Omental fat pad (tissue), 3 donors: ENCODE measurements at regions not wholly inside any gene's neighbourhood (a gene's known extent, or its start where the extent isn't known, plus 50 kb on each side); places are given as distances from the start of the nearest gene placed in this dataset.

Source experiments
- ATAC-seq: fragments of 150-250 bp; one replicate; pipeline ENCODE4 v1.9.1; 2016; ENCODE audit warnings: mild to moderate bottlenecking, moderate library complexity; ENCODE audit not compliant: low FRiP score
- DNase-seq: peaks from one replicate; pipeline ENCODE4 v3.0.0-alpha.2; 2019; ENCODE audit warnings: low spot score
- TF ChIP-seq, protein P1 (sequence below), 3 donors: fragments of 450-650 bp; IDR thresholded peaks; one replicate each; pipeline ENCODE4 v1.5.1; 2016 to 2017; ENCODE audit warnings: antibody characterized with exemption in 3 of 3, mild to moderate bottlenecking in 3 of 3, moderate library complexity in 2 of 3

DNA sequence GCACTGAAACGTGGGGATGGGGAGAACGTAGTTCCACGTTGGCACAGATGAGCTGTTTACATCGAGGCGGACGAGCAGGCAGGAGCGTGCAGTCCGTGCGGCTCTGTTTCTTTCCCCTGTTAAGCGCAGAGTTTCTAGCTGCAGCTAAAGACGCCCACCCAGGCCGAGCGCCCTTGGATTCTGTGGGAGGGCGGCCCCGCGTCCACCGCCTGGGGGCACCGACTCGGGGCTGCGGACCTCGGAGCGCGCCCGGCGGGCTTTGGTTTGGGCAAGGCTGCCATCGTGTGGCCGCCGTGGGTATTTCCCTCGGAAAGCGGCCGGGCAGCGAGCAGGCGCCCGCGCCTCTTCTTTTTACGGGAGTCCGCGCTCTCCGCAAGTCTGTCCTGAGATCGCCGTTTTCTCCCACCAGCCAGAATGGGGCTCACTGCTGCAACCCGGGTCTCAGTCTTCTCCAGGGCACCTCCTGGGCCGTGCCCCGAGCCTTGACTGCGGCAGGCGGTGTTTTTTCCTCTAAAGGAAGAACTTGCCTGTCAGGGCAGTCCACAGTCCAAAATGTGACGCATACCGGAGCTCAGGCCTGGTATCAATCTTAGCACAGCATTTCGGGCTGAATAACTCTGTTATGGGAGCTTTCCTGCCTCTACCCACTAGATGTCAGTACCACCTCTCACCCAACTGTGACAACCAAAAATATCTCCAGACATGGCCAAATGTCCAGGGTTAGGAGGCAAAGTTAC lies 219.9 kb upstream of the IGF1R start:
- ATAC-seq (peak; percentile 85), DNase-seq (peak; percentile 70)
- TF ChIP-seq, protein P1, sequence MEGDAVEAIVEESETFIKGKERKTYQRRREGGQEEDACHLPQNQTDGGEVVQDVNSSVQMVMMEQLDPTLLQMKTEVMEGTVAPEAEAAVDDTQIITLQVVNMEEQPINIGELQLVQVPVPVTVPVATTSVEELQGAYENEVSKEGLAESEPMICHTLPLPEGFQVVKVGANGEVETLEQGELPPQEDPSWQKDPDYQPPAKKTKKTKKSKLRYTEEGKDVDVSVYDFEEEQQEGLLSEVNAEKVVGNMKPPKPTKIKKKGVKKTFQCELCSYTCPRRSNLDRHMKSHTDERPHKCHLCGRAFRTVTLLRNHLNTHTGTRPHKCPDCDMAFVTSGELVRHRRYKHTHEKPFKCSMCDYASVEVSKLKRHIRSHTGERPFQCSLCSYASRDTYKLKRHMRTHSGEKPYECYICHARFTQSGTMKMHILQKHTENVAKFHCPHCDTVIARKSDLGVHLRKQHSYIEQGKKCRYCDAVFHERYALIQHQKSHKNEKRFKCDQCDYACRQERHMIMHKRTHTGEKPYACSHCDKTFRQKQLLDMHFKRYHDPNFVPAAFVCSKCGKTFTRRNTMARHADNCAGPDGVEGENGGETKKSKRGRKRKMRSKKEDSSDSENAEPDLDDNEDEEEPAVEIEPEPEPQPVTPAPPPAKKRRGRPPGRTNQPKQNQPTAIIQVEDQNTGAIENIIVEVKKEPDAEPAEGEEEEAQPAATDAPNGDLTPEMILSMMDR (IDR thresholded peaks at IDR 0.05): peak in 1 of 3 donors; percentile 53

DNA sequence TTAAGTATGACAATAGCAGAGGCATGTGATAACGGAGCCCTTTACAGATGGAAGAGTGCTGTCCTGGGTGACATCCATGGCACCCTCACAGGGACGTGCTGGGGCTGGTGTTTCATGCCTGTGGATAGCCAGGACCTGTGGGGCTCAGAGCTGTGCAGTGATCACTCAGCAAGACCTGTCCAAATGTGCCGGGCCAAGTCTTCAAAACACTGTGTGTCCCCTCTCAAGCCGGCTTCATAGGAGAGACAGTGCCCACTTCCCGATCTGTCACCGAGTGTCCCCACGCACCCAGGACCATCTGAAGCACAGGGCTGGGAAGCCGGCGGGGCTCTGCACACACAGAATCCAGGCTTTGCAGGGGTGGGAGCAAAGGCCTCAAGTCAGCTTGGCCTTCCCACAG lies 217.2 kb upstream of the IGF1R start:
- no peak for ATAC-seq
- TF ChIP-seq, protein P1 (IDR thresholded peaks at IDR 0.05): no peak
- DNase-seq: no peak

DNA sequence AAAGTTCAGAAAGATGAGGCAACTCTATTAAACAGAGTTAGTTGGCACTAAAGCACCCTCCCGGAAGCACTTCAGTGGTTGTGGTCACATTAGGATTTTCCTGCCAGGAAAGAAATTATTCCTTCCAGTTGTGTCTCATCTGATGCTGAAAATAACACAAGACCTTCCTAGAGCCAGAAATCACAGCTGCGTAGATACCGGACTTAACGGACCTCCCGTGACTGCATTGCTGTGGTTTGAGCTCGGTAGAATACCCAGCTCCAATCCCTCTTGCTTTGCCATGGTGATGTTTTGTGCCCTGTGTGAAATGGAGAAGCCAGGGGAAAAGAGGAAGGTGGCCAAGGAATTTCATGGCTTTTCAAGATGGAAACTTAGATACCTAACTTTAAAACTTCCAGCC lies 215.0 kb upstream of the IGF1R start:
- ATAC-seq (no peak), DNase-seq (no peak)
- TF ChIP-seq, protein P1 (IDR thresholded peaks at IDR 0.05): no peak

DNA sequence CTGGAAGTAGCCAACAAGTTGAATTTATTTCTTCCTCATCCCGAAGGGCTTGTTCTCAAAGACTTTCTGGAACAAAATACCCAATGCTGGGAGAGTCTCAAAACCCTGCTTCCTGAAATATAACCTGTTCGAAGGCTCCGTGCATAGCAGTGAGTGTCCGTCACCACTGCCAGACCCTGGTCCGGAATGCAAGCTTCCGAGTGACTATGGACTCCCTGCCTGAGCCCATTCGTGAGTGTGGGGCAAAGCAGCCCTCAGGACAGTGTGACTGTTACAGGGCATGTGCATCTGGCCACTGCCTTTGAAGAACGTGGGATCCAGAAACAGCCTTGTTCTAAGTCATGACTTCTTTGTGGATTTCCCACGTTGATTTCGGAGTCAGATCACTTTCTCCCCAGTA lies 214.5 kb upstream of the IGF1R start:
- TF ChIP-seq, protein P1 (IDR thresholded peaks at IDR 0.05): no peak
- DNase-seq: no peak

DNA sequence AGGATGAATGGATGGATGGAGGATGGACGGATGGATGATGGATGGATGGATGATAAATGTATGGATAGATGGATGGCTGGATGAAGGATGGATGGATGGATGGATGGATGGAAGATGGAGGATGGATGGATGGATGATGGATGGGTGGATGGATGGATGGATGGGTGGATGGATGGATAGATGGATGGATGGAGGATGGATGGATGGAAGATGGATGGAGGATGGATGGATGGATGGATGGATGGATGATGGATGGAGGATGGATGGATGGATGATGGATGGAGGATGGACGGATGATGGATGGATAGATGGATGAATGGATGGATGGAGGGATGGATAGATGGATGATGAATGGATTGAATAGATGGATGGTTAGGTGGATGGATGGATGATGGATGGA lies 210.6 kb upstream of the IGF1R start:
- no peak for DNase-seq
- TF ChIP-seq, protein P1 (IDR thresholded peaks at IDR 0.05): no peak
- ATAC-seq: no peak

More for the DNA sequence above, 214.5 kb upstream of the IGF1R start:
- no peak for ATAC-seq

DNA sequence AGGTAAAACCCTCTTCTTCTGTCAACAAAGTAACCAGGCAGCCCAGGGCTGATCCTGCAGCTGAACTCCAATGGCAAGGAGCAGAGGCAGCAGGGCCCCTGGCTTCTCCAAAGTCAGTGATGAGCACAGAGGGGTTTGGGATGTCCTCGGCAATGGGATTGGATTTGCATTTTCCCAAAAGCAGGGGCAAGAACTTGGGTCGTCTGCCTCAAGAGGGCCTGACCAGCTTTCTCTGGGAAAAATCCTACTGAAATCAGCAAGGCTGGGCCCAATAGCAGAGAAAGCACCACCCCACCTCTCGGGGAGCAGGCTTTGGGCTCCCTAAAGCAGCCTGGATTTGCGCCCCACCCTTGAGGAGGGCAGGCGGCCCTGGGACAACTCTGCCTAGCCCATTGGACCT lies 210.0 kb upstream of the IGF1R start:
- TF ChIP-seq, protein P1 (IDR thresholded peaks at IDR 0.05): no peak
- no peak for ATAC-seq

DNA sequence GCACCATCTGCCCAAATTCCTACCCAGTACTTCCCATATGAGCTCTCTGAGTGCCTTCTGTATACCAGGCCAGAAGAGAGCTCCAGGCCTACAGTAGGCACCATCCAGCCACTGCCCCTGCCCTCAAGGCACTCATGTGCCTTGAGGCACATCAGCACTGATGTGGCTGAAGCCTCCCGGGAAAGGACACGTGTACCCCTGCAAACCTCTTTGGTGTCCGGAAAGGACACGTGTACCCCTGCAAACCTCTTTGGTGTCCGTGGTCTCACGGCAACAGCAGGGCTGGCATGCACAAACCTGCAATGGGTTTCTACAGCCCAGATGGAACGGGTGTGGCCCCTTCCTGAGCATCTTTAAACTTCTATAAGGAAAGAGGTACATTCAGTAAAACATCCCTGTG lies 209.4 kb upstream of the IGF1R start:
- ATAC-seq (no peak), DNase-seq (no peak)
- TF ChIP-seq, protein P1 (IDR thresholded peaks at IDR 0.05): no peak

More for the DNA sequence above, 210.0 kb upstream of the IGF1R start:
- DNase-seq: no peak
